NT2/D1 (cell line): ENCODE measurements at regions not wholly inside any gene's neighbourhood (a gene's known extent, or its start where the extent isn't known, plus 50 kb on each side); places are given as distances from the start of the nearest gene placed in this dataset.

Source experiments
- SUZ12 ChIP-seq: IDR thresholded peaks from 2 replicates; pipeline ENCODE4 v1.6.1; 2011; ENCODE audit not compliant: insufficient read length, insufficient read depth; ENCODE audit errors: extremely low read depth
- ZNF274 ChIP-seq: IDR thresholded peaks from 2 replicates; pipeline ENCODE4 v1.6.1; 2011; ENCODE audit warnings: mild to moderate bottlenecking, low read depth, low read length

GRCh38 chr20:40441771-40442170 lies 247.3 kb downstream of the MAFB start:
- no peak for TF ChIP-seq ZNF274
- TF ChIP-seq SUZ12, result no peak
